NK-92 treated with Interleukin-12 subunit alpha and Interleukin-12 subunit beta, amount 100 ng/mL, for 24 hours (cell line): ENCODE measurements at regions not wholly inside any gene's neighbourhood (a gene's known extent, or its start where the extent isn't known, plus 50 kb on each side); places are given as distances from the start of the nearest gene placed in this dataset.

Experiments
- DNase-seq: peaks from one replicate; lab custom pipeline; 2025; lab: John Stamatoyannopoulos, UW

GRCh38 chr5:21694567-21694966, 1158.6 kb downstream of the CDH12 start:
- DNase-seq, result no peak

DNA sequence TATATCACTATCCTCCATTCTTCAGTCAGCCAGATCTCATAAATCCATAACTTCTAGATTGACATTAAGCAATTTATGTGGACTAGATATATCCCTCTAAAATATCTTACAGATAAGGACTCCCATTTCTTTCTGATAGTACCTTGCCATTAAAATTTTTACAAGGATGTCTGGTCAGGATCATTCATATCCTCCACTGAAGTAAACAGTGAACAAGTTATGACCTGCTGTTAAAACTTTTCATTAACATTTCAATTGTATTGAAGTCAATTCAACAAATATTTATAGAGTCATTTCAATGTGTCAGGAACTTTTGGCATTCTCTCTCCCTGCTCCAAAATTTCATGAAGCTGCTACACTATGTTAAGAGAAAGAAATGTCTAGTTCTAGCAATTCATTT, 1159.6 kb downstream of the CDH12 start:
- DNase-seq, result no peak

DNA sequence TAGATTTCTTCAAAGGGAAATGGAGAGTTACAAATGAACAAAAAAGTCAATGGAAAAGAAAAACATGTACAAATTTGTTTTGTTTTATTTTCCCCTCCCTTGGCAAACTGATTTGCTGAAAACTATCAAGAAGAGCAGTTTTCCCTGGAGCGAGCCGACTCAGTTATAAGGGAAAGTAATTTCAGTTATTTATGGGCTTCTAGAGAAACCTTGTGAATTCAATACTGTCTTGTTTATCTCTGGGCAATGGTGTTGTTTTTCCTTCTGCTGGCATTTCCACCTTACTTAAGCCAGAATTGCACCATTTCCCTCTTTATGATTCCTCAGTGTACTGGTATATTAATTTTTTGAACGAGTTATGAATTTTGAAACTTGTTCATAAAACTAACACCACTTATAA, 1163.6 kb downstream of the CDH12 start:
- no peak for DNase-seq

- no peak for DNase-seq
These were observed 1164.5 kb downstream of the CDH12 start for GRCh38 chr5:21688655-21689054.

DNA sequence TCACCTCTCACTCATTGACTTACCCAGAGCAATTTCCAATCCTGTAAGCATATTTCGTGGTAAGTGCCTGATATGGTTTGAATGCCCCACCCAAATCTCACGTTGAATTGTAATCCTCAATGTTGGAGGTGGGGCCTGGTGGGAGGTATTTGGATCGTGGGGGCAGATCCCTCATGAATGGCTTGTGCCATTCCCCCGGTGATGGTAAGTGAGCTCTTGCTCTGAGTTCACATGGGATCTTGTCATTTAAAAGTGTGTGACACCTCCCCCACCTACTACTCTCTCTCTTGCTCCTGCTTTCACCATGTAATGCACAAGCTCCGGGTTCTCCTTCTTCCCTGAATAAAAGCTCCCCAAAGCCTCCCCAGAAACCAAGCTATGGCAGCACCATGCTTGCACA, 1165.5 kb downstream of the CDH12 start:
- DNase-seq, result no peak

GRCh38 chr5:21686706-21687105, 1166.4 kb downstream of the CDH12 start:
- no peak for DNase-seq

GRCh38 chr5:21685522-21685921, 1167.6 kb downstream of the CDH12 start:
- DNase-seq, result no peak

GRCh38 chr5:21684992-21685391, 1168.2 kb downstream of the CDH12 start:
- no peak for DNase-seq

DNA sequence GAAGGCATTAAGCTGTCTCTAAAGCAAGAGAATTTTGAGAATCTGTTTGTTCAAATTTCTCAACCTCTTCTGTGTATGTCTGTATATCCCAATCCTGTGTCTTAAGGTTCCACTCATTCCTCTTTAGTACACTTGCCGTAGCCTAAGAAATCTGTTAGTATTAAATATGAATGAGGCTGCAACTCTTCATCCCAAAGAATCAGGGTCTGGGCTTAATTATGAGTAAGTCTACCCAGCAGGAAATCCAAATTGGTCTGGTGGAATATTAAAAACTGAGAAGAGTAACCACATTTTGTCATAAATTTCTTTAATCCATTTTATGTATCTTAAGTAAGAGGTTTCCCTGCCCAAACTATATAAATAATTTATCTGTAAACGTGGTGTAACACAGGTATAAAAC, 1171.2 kb downstream of the CDH12 start:
- DNase-seq, result no peak

DNA sequence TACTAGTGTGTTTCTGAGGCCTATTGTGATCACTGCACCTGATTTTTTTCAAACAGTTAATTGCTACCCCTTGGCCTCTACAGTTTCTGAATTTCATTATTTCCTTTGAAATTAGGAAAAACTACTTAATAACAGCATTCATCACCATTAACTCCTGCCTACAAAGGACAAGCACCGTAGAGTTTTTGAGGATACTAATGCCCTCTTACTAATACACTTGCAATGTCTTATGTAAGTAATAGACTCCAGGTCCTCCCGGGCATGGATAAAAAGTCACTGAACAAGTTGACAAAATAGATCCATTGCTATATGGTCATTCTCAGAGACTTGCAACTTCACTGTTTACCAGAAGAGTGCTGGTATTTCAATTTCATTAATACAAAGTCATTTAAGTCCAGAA, 1172.5 kb downstream of the CDH12 start:
- DNase-seq, result no peak

DNA sequence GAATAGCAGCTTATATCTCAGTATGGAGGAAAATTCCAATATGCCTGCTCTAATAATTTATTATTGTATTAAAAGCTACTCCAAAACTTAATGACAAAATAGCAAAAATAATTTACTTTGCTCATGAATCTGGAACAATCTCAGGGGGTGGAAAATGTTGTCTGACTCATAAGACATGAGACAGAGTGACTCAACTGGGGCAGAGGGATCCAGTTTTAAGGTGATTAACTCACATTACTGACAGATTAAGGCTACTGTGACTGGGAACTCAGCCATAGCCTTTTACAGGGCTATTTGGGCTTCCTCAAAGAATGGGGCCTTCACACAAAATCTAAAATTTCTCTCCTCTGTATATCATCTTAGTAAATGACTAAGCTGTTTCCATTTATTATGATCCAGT, 1172.9 kb downstream of the CDH12 start:
- no peak for DNase-seq

GRCh38 chr5:21678526-21678925, 1174.6 kb downstream of the CDH12 start:
- no peak for DNase-seq

- DNase-seq, result no peak
These were observed 1180.2 kb downstream of the CDH12 start for GRCh38 chr5:21672911-21673310.

DNA sequence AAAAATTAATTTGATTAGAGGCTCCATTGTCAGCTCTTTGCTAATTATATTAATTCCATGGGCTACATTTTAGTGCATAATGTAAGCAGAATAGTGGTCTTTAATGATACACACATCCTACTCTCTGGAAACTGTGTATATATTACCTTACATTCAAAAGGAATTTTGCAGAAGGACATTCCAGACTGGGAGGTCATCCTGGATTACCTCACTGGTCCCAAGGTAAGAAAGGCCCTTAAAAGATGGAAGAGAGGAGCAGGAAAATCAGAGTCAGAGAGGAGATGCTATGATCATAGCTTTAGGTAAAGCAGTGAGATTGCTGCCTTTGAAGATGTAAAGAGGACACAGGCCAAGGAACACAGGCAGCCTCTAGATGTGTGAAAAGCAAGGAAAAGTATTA, 1180.8 kb downstream of the CDH12 start:
- DNase-seq, result no peak

GRCh38 chr5:21665524-21665923, 1187.6 kb downstream of the CDH12 start:
- DNase-seq, result no peak

DNA sequence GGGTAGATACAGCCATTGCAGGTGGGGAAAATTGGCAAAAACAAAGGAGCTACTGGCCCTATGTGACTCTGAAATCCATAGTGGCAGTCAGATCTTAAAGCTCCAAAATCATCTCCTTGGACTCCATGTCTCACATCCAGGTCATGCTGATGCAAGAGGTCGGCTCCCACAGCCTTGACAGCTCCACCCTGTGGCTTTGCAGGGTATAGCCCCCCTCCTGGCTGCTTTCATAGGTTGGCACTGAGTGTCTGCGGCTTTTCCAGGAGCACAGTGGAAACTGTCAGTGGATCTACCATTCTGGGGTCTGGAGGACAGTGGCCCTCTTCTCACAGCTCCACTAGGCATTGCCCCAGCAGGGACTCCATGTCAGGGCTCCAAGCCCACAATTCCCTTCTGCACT, 1190.1 kb downstream of the CDH12 start:
- no peak for DNase-seq

- DNase-seq, result no peak
These were observed 1192.0 kb downstream of the CDH12 start for GRCh38 chr5:21661184-21661583.

- DNase-seq, result no peak
These were observed 1198.6 kb downstream of the CDH12 start for GRCh38 chr5:21654556-21654955.

- DNase-seq, result no peak
These were observed 1203.2 kb downstream of the CDH12 start for GRCh38 chr5:21649969-21650368.

DNA sequence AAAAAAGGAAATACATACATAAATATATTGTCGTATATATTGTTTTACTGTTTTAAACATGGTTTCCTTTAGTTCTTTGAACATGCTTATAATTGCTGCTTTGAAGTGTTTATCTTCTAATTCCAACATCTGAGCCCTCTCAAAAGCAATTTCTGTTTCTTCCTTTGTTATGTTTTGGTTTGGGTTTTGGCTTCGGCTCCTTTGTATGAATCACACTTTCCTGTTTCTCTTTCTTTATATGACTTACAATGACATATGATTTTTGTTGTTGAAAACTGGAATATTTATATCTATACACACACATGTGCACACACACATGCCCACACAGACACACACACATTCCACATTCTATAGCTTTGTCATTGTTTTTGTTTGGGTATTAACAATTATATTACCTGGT, 1206.7 kb downstream of the CDH12 start:
- DNase-seq, result no peak

DNA sequence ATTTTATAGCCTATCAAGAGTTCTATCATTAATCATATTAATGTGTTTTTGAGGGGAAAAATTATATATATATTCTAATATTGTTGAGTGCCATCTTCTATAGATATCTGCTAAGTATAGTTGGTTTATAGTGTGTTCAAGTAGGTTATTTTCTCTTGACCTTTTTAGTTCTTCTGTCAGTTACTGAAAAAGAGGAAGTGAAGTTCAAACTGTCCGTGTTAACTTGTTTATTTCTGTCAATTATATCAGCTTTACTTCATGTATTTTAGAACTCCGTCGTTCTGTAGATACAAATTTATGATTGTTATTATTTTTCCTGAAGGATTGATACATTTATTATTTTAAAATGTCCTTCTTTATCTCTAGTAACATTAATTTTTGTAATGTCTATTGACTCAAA, 1209.1 kb downstream of the CDH12 start:
- no peak for DNase-seq

DNA sequence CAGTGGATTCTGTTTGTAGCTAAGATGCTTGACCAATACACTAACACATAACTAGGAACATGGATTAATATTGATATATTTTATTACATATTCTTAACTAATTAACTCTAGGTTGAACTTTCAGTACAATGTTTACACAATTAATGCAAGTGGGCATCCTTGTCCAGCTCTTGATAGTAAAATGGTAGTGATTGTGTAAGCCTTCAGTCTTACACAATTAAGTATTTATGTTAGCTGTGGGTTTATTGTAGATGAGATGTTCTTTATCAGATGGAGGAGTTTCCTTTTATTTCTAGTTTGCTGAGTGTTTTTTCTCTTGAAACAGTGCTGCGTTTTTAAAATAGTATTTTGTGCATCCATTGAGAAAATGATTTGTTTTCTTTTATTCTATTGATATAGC, 1210.8 kb downstream of the CDH12 start:
- no peak for DNase-seq

DNA sequence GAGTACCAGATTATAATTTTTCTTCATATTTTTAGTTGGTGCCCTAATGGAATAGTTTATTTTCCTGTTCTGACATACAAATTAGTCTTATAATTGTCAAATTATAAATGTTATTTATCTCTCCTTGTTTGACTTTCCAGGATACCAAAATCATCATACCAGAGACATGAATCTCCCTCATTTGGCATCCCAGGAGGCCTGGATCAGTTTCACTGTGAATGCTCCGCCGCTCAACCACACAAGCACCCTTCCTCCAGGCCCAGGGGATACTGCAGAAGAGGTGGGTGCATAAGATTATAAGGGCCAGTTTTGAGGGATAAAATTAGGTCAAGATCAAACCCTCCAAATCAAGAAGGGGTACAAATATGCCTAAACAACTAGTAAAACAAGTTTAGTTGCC, 1229.3 kb downstream of the CDH12 start:
- DNase-seq, result no peak

- no peak for DNase-seq
These were observed 1237.9 kb downstream of the CDH12 start for GRCh38 chr5:21615195-21615765.

- DNase-seq, result no peak
These were observed 1239.1 kb downstream of the CDH12 start for GRCh38 chr5:21613971-21614488.
